ENCODE measurements at regions not wholly inside any gene's neighbourhood (a gene's known extent, or its start where the extent isn't known, plus 50 kb on each side); places are given as distances from the start of the nearest gene placed in this dataset.

DNA sequence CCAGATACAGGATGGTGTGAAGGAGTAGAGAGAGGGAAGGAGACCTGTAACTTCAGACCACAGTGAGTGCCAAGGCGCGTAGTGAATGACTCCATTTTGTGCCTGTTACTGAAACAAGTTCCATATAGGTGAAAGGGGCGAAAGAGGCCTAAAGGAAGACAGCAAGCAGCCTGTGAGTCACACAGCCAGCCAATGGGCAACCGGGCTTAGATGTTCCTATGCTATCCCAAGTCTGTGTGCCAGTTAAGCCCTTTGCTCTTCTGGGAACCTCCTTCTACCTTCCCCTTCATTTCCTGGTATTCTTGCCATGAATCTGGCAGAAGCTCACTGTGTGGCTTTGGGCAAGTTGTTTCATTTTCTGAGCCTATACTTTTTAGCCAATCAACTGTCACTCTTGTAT is 161.8 kb upstream of the LDB2 start:
- H3K4me1 ChIP-seq (ENCODE audit: insufficient read depth, low read length) = no peaks in the 10 kb centered on the region
- no peak overlapping the region for H3K4me3 ChIP-seq (ENCODE audit: low read depth in 1 of 2, low read length in 2 of 2)
- H3K9ac ChIP-seq (ENCODE audit: low read length) = no peak overlapping the region
- H3K9me3 ChIP-seq (ENCODE audit: low read length) = no peaks in the 10 kb centered on the region
- H3K27ac ChIP-seq (ENCODE audit: low read depth, low read length) = no peak overlapping the region
- no peaks in the 10 kb centered on the region for H3K36me3 ChIP-seq (ENCODE audit: insufficient read depth, low read length)
- no peaks in the 10 kb centered on the region for H3K27me3 ChIP-seq (ENCODE audit: control insufficient read depth in 1 of 2, insufficient read depth in 2 of 2, low read length in 2 of 2)

DNA sequence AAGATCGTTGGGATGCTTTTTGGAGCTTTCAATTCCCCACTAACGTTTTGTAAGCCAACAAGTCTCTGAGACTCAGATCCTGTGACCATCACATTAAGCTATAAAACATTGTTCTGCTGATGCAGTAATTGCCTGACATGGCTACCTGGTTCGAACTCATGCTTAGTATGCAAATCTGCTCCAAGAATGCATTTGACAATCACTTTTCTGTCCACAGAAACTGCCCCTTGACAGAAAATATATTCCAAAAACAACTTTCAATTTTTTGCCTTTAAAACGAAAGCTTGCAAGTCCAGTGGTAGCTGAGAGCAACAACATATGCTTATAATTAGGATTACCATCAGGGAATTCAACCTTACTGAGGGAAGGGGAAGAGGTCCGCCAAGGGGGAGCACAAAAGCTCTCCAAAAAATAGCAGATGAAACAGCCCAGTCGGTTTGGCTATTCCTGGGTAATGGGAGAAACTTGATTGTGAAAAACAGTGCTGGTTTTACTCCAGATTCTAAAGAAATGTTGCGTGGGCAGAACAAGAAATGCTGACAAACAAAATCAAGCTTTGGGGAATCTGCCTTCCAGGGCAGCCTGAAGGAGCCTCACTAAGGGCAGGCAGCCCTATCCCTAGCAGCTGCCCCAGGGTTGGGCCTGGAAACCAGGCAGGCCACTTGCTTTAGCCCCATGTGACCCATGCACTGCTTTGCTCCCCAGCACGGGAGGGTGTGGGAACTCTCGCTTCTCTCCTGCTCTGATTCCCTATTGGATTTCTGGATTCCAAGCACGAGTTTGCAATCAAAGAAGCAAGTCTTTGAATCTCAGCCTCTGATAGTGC is 160.7 kb upstream of the LDB2 start:
- no peak overlapping the region for H3K27ac ChIP-seq (ENCODE audit: low read depth, low read length)
- no peaks in the 10 kb centered on the region for H3K27me3 ChIP-seq (ENCODE audit: control insufficient read depth in 1 of 2, insufficient read depth in 2 of 2, low read length in 2 of 2)
- H3K36me3 ChIP-seq (ENCODE audit: insufficient read depth, low read length) = no peaks in the 10 kb centered on the region
- H3K4me3 ChIP-seq (ENCODE audit: low read depth in 1 of 2, low read length in 2 of 2) = no peak overlapping the region
- H3K9me3 ChIP-seq (ENCODE audit: low read length) = no peaks in the 10 kb centered on the region
- no peaks in the 10 kb centered on the region for H3K4me1 ChIP-seq (ENCODE audit: insufficient read depth, low read length)
- no peak overlapping the region for H3K9ac ChIP-seq (ENCODE audit: low read length)

DNA sequence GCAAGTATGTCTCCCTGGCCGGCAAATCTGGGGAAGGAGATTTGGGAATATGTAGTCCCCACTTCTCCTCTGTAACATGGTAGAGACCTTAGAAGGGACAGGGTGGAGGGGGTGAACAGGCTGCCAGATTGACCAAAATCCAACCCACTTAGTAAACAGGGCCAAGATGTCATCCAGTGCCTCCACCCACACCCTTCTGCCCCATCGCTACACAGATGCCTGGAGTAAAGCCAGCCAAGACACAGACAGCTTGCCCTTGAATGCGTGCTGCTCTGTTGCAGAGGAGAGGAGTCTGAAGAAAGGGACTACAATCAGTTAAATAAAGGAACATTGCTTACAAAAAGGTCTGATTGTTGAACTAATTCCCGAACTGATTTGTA is 160.1 kb upstream of the LDB2 start:
- Histone ChIP-seq H3K27me3 (ENCODE audit: control insufficient read depth in 1 of 2, insufficient read depth in 2 of 2, low read length in 2 of 2) (no peaks in the 10 kb centered on the region), H3K9me3 (ENCODE audit: low read length) (no peaks in the 10 kb centered on the region), H3K9ac (ENCODE audit: low read length) (no peak overlapping the region), H3K36me3 (ENCODE audit: insufficient read depth, low read length) (no peaks in the 10 kb centered on the region), H3K4me1 (ENCODE audit: insufficient read depth, low read length) (no peaks in the 10 kb centered on the region), H3K4me3 (ENCODE audit: low read depth in 1 of 2, low read length in 2 of 2) (no peak overlapping the region), H3K27ac (ENCODE audit: low read depth, low read length) (no peak overlapping the region)

DNA sequence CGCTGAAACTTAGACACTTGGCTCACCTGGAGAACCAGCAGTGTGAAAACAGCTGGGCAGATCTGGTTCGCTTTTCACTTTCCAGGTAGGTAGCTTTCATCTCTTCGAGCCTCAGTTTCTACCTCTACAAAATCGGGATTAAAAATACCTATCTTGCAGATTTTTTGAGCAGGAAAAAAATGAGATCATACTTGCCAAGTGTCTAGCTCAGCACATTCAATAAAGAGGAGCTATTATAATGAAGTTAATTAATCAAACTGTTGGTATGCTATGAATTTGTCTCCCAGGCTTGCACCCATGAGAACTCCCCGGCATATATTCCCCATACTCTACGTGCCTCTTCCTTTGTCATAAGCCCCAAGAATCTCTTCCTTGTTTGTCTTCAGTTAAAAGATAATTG is 158.6 kb upstream of the LDB2 start:
- Histone ChIP-seq H3K27ac (ENCODE audit: low read depth, low read length) (no peak overlapping the region), H3K9me3 (ENCODE audit: low read length) (no peaks in the 10 kb centered on the region), H3K4me3 (ENCODE audit: low read depth in 1 of 2, low read length in 2 of 2) (no peak overlapping the region), H3K9ac (ENCODE audit: low read length) (no peak overlapping the region), H3K4me1 (ENCODE audit: insufficient read depth, low read length) (no peaks in the 10 kb centered on the region), H3K36me3 (ENCODE audit: insufficient read depth, low read length) (no peaks in the 10 kb centered on the region), H3K27me3 (ENCODE audit: control insufficient read depth in 1 of 2, insufficient read depth in 2 of 2, low read length in 2 of 2) (no peaks in the 10 kb centered on the region)

DNA sequence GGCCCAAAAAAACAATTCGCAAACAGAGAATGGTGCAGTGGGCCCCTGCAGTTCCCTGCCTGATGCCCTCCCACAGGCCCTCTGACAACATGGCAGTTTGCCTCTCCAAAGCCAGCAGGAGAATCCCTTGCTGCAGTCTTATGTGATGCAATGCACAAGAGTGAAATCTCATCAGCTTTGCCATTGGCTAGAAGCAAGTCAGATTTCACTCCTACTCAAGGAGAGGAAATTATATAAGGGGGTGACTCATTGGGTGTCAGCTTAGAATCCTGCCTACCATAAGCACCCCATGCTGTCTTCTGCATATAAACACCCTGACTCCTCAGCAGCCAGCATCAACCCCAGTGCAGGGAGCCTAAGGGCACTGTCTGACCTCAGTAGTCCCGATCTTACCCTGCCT is 157.3 kb upstream of the LDB2 start:
- Histone ChIP-seq H3K4me3 (ENCODE audit: low read depth in 1 of 2, low read length in 2 of 2) (no peak overlapping the region), H3K27me3 (ENCODE audit: control insufficient read depth in 1 of 2, insufficient read depth in 2 of 2, low read length in 2 of 2) (no peaks in the 10 kb centered on the region), H3K9ac (ENCODE audit: low read length) (no peak overlapping the region), H3K4me1 (ENCODE audit: insufficient read depth, low read length) (no peaks in the 10 kb centered on the region), H3K36me3 (ENCODE audit: insufficient read depth, low read length) (no peaks in the 10 kb centered on the region), H3K27ac (ENCODE audit: low read depth, low read length) (no peak overlapping the region), H3K9me3 (ENCODE audit: low read length) (no peaks in the 10 kb centered on the region)

DNA sequence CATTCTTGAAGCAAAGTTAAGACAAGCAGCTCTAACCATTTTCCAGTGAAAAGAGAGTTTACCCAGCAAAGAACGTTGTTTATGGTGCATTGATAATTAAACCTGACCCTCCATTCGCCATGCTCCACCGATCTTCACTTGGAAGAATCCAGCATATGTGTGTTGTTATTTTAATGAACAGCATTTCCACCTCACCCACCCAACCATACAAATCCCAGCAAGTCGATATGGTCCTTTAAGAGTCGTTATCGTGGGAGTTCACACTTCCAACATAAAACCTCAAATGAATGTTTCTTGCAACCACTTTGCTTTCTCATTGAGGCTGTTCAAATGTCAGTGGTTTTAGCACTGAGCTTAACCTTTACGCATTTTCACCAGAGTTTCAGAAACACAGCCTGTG is 147.4 kb upstream of the LDB2 start:
- no peak overlapping the region for H3K27ac ChIP-seq (ENCODE audit: low read depth, low read length)
- H3K9ac ChIP-seq (ENCODE audit: low read length) = no peak overlapping the region
- no peaks in the 10 kb centered on the region for H3K9me3 ChIP-seq (ENCODE audit: low read length)
- no peak overlapping the region for H3K4me3 ChIP-seq (ENCODE audit: low read depth in 1 of 2, low read length in 2 of 2)
- H3K4me1 ChIP-seq (ENCODE audit: insufficient read depth, low read length) = no peaks in the 10 kb centered on the region
- no peaks in the 10 kb centered on the region for H3K36me3 ChIP-seq (ENCODE audit: insufficient read depth, low read length)
- no peaks in the 10 kb centered on the region for H3K27me3 ChIP-seq (ENCODE audit: control insufficient read depth in 1 of 2, insufficient read depth in 2 of 2, low read length in 2 of 2)

DNA sequence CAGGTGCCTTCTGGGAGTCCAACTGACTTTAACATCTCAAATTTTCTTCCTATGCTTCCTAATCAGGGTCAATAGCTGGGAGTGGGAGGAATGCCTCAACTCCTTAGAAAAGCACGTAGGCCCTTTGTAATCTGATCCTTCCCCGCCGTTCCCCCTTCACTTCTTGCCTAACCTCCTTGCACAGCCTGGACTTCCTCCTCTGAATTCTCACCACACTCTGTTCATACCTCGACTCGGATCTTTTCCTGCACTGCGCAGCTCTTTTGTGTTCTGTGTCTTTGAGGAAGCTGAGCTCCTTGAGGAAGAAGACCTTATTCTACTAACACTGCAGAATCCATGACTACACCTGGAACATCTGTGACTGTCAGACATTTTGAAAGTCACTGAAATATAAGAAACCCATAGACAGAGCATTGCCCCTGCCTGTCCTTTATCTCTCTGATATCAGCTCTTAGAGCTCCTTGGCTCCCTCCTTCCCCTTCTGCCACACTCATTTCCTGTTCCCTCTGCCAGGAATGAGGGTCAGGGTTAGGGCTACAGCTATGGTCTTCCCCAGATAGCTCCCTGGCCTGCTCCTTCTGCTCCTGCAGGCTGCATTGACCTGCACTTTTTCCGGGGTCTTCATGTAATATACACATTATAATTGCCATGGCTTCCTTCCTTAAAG is 140.2 kb upstream of the LDB2 start:
- Histone ChIP-seq H3K4me1 (ENCODE audit: insufficient read depth, low read length) (no peaks in the 10 kb centered on the region), H3K27ac (ENCODE audit: low read depth, low read length) (no peak overlapping the region), H3K36me3 (ENCODE audit: insufficient read depth, low read length) (no peaks in the 10 kb centered on the region), H3K4me3 (ENCODE audit: low read depth in 1 of 2, low read length in 2 of 2) (no peak overlapping the region), H3K27me3 (ENCODE audit: control insufficient read depth in 1 of 2, insufficient read depth in 2 of 2, low read length in 2 of 2) (no peaks in the 10 kb centered on the region), H3K9ac (ENCODE audit: low read length) (no peak overlapping the region), H3K9me3 (ENCODE audit: low read length) (no peaks in the 10 kb centered on the region)

DNA sequence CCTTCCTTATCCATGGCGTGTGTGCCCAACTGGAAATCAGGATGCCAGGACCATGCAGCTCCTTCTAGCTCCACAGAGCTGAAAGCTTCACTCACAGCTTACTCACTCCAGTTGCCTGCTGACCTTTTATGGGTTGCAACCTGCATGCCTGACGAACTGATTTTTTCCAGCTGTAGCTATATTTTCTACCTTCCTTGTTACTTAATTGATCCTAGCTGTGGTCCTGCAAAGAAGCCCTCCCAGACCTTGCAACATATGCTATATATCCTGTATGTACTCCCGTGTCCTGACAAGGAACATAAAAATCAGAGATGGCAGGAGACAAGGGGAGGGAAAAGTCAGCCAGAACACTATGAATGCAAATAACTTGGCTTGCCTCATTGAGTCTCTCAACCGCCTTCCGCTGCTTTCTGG is 135.3 kb upstream of the LDB2 start:
- H3K27me3 ChIP-seq (ENCODE audit: control insufficient read depth in 1 of 2, insufficient read depth in 2 of 2, low read length in 2 of 2) = no peaks in the 10 kb centered on the region
- H3K36me3 ChIP-seq (ENCODE audit: insufficient read depth, low read length) = no peaks in the 10 kb centered on the region
- no peak overlapping the region for H3K27ac ChIP-seq (ENCODE audit: low read depth, low read length)
- no peak overlapping the region for H3K9ac ChIP-seq (ENCODE audit: low read length)
- H3K4me3 ChIP-seq (ENCODE audit: low read depth in 1 of 2, low read length in 2 of 2) = no peak overlapping the region
- no peaks in the 10 kb centered on the region for H3K9me3 ChIP-seq (ENCODE audit: low read length)
- no peaks in the 10 kb centered on the region for H3K4me1 ChIP-seq (ENCODE audit: insufficient read depth, low read length)

DNA sequence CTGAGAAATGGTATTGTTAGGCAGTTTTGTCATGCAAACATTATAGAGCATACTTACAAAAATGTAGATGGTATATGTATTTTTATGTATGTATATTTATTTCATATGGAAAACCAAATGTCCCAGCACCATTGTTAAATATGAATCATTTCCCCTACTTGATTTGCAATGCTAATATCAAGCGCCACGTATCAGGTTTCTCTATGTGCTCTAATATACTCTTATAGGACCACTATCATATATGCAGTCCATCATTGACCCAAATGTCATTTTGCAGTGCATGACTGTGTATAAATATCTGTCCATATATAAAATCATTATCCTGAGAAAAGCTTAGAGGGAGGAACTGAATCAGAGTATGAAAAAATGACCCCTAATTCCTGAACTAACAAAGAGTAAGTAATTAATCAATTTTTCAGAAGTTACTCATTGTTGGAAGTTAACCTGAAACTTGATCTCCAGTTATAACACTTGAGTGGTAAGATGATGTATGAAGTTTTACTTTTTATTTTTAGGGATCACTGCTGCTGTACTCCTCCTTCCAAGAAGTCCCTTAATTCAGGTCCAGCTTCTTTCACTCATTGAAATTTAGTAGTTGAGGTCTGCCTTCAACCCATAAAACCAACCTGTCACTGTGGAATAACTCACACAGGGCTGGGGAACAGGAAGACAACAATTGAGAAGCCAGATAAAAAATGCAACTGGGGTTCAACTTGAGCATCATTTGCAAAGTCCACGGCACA is 134.8 kb upstream of the LDB2 start:
- no peaks in the 10 kb centered on the region for H3K27me3 ChIP-seq (ENCODE audit: control insufficient read depth in 1 of 2, insufficient read depth in 2 of 2, low read length in 2 of 2)
- H3K9me3 ChIP-seq (ENCODE audit: low read length) = no peaks in the 10 kb centered on the region
- H3K36me3 ChIP-seq (ENCODE audit: insufficient read depth, low read length) = no peaks in the 10 kb centered on the region
- no peak overlapping the region for H3K9ac ChIP-seq (ENCODE audit: low read length)
- H3K4me3 ChIP-seq (ENCODE audit: low read depth in 1 of 2, low read length in 2 of 2) = no peak overlapping the region
- no peak overlapping the region for H3K27ac ChIP-seq (ENCODE audit: low read depth, low read length)
- no peaks in the 10 kb centered on the region for H3K4me1 ChIP-seq (ENCODE audit: insufficient read depth, low read length)

DNA sequence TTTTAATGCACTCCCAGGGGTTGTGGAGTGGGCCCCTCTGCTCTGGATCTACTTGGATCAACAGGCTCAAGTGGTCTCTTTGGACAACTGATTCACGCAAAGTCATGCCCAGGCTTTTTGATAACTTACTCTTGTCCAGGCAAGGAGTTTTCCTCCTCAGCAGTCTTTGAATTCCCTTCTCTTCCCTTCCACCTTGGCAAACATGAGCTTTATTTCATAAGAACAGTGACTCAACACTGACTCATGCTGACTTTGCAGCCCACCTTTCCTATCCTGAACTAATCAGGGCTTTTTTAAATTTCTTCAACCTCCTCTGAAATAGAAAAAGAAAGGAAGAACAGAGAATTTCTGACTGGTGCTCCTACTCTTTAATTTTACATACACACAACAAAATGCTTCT is 132.1 kb upstream of the LDB2 start:
- Histone ChIP-seq H3K4me1 (ENCODE audit: insufficient read depth, low read length) (no peaks in the 10 kb centered on the region), H3K36me3 (ENCODE audit: insufficient read depth, low read length) (no peaks in the 10 kb centered on the region), H3K9ac (ENCODE audit: low read length) (no peak overlapping the region), H3K27ac (ENCODE audit: low read depth, low read length) (no peak overlapping the region), H3K9me3 (ENCODE audit: low read length) (no peaks in the 10 kb centered on the region), H3K27me3 (ENCODE audit: control insufficient read depth in 1 of 2, insufficient read depth in 2 of 2, low read length in 2 of 2) (no peaks in the 10 kb centered on the region), H3K4me3 (ENCODE audit: low read depth in 1 of 2, low read length in 2 of 2) (no peak overlapping the region)

DNA sequence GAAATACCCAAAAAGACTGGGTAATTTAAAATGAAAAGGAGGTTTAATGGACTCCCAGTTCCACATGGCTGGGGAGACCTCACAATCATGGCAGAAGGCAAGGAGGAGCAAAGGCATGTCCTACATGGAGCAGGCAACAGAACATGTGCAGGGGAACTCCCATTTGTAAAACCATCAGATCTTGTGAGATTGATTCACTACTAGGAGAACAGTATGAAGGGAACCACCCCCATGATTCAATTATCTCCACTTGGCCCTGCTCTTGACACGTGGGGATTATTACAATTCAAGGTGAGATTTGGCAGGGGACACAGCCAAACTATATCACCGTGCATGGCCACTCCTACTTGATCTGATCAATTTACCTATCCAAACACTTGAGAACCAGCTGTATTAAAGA is 131.5 kb upstream of the LDB2 start:
- no peaks in the 10 kb centered on the region for H3K36me3 ChIP-seq (ENCODE audit: insufficient read depth, low read length)
- H3K9me3 ChIP-seq (ENCODE audit: low read length) = no peaks in the 10 kb centered on the region
- H3K27me3 ChIP-seq (ENCODE audit: control insufficient read depth in 1 of 2, insufficient read depth in 2 of 2, low read length in 2 of 2) = no peaks in the 10 kb centered on the region
- no peak overlapping the region for H3K27ac ChIP-seq (ENCODE audit: low read depth, low read length)
- no peaks in the 10 kb centered on the region for H3K4me1 ChIP-seq (ENCODE audit: insufficient read depth, low read length)
- no peak overlapping the region for H3K9ac ChIP-seq (ENCODE audit: low read length)
- H3K4me3 ChIP-seq (ENCODE audit: low read depth in 1 of 2, low read length in 2 of 2) = no peak overlapping the region
